ENCODE measurements at regions not wholly inside any gene's neighbourhood (a gene's known extent, or its start where the extent isn't known, plus 50 kb on each side); places are given as distances from the start of the nearest gene placed in this dataset.

DNA sequence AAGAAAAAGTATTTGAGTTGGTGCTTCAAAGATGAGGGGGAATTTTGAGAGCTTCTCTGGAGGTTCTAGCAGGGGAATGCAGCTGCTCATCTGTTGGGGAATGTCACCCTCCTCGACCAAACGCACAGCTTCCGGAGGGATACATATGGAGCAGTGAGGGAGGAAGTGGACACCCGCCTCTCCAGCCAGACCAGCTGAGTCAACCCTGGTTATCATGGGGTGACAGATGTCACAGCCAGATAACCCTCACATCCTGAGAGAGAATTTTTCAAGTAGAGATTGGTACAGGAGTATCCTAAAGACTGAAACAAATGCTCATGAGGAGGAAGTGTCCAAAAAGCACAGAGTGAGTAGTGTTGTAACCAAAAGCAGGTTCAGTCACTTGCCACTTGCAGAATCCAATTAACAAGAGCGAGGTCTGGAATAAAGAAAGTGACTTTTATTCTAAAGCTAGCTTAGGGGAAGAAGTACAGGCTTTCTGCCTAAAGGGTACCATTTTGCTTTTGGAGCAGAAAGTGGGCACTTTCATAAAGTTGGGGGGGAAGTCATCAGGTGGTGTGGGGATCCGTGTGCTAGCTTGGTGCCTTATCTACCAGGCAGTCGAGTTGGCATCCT lies 395.2 kb downstream of the RAD51AP2 start:
- DNase-seq: no peak

DNA sequence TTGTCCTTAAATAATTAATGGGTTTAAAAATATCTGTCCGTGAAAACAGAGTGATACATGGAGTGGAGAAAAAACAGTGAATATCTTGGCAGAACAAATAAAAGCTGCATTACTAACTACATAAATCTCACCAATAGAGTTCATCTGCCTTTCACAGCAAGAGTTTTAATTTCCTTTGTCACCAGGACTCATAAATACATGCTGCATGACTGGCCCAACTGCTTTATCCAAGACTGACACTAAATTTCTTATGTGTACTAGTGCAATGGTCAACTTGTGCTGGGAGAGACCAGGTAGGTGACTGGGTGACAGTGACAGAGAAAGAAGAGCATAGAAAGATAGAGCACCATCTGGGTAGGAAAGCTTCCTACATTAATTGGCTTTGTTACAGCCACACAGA lies 402.8 kb downstream of the RAD51AP2 start:
- DNase-seq: no peak

DNA sequence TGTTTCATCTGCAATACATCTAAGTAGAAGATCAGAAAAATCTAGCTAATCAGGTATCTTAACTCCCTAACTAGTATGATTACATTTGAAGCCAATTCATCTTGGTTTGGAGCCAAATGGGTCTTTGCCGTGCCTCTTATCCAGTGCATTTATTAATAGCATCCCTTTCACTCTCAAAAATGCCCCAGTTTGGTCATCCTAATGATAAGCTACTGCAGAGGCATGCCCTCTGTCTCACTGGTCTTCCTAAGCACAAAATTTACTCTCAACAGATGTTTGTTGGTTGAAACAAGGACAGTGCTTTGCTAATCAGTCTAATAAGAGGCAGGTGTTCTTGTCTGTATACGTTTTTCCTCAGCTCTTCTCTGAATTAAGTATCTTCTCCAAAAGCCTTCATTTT lies 403.2 kb downstream of the RAD51AP2 start:
- no peak for DNase-seq

DNA sequence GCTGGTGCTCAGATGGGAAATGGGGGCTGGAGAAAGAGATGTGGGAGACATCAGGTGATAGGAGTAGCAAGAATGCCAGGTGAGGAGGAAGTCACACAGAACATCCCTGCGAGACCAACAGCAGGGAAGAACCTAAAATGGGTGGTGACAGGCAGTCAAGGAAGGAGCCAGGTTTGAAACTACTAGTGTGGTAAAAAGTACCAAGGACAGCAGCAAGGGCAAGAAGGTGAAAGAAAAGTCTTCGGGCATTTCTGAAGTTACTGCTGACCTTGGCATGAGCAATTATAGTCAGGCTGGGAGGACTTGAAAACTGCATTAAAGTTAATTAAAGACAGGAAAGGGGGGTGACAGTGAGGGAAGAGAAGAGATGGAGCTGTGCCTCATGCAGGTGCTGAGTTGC lies 410.4 kb downstream of the RAD51AP2 start:
- no peak for DNase-seq

GRCh38 chr2:17107151-17107550 lies 411.1 kb downstream of the RAD51AP2 start:
- DNase-seq: no peak

- DNase-seq: no peak
Measured at GRCh38 chr2:17106418-17106817, 411.8 kb downstream of the RAD51AP2 start.

GRCh38 chr2:17104454-17104853 lies 413.8 kb downstream of the RAD51AP2 start:
- no peak for DNase-seq

- DNase-seq: no peak
Measured at GRCh38 chr2:17101596-17101995, 416.6 kb downstream of the RAD51AP2 start.

GRCh38 chr2:17101091-17101490 lies 417.1 kb downstream of the RAD51AP2 start:
- no peak for DNase-seq

DNA sequence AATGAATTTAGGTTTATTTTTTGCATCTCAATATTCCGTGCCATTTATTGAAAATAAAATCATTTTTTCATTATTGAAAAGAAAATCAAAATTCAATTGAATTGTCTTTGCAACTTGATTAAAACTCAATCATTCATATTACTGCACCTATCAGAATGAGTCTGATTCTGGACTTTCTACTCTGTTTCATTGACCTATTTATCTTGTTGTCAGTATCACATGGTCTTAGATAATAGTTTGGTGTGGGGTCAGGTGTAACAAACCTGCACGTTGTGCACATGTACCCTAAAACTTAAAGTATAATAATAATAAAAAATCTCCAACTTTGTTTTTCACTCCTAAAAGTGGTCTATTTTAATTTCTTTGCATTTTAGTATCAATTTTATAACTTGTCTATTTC lies 422.9 kb downstream of the RAD51AP2 start:
- no peak for DNase-seq

GRCh38 chr2:17093712-17094111 lies 424.5 kb downstream of the RAD51AP2 start:
- DNase-seq: no peak

DNA sequence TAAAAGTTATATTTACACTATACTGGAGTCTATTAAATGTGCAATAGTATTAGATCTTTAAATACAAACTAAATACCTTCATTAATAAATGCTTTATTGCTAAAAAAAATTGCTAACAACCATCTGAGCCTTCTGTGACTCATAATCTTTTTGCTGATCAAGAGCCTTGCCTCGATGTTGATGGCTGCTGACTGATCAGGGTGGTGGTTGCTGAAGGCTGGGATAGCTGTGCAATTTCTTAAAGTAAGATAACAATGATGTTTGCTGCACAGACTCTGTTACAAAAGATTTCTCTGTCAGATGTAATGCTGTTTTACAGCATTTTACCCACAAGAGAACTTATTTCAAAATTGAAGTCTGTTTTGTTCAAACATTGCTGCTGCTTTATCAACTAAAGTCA lies 421.4 kb upstream of the CYRIA start:
- no peak for DNase-seq

- DNase-seq: no peak
Measured at GRCh38 chr2:17085546-17086202, 420.0 kb upstream of the CYRIA start.

DNA sequence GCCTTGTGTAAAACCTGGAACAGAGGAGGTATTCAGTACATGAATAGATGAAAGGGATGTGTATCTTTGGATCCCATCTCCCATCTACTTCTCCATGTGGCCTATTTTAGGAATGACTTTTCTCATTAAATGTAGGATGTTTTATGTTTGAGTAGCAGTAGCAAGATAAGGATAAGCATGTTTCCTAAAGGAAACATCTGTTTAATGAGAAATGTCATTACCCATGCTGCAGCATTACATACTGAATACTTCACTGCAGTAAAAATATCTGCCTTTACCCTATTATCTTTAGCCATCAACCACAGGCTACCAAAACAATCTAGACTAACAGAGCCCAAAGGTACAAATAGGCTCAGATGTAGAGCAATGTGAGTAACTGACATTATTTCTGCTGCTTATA lies 419.2 kb upstream of the CYRIA start:
- DNase-seq: no peak

- DNase-seq: no peak
Measured at GRCh38 chr2:17083902-17084301, 418.3 kb upstream of the CYRIA start.

- no peak for DNase-seq
Measured at GRCh38 chr2:17079262-17079661, 413.6 kb upstream of the CYRIA start.

GRCh38 chr2:17076533-17076932 lies 410.9 kb upstream of the CYRIA start:
- DNase-seq: no peak

DNA sequence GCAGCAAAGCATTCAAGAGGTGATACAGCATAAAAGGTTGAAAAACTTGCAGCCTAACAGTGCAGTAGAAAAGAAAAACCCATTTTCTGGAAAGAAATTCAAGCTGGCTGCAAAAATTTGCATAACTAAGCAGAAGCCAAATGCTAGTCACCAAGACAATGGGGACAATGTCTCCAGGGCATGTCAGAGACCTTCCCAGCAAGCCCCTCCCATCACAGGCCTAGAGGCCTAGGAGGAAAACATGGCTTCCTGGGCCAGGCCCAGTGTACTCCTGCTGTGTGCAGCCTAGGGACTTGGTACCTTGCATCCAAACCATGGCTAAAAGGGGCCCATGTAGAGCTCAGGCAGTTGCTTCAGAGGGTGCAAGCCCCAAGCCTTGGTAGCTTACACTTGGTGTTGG lies 405.1 kb upstream of the CYRIA start:
- DNase-seq: no peak

DNA sequence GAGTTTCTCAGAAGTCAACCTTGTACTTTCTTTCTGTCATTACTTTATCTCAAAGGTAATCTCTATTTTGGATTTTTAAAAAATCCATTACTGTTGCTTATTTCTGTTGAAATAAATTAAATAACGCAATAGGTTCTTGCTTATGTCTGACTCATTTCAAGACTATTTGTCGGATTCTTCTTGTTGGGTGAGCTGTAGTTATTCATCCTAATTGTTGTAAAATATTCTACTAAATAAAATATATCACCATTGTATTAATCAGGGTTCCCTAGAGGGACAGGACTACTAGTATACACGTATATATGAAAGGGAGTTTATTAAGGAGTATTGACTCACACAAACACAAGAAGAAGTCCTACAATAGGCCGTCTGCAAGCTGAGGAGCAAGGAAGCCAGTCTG lies 403.9 kb upstream of the CYRIA start:
- DNase-seq: no peak

DNA sequence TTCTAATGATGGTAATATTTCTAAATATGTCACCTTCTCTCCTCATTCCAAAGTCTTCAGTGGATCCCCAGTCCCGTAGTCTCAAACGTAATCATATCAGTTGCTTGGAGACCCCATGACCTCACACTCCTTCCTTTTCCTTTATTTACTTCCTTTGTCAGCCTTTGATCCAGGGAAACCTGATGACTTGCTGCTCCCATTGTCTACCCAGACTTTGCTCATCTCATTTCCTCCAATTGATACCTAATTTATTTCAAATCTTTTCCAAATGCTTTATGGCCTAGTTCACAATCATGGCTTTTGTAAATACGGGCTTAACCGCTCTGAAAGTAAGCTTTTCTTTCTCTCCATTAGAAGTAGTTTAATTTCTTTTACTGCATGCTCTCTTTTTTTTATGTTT lies 402.4 kb upstream of the CYRIA start:
- DNase-seq: no peak

- no peak for DNase-seq
Measured at GRCh38 chr2:17065536-17065935, 399.9 kb upstream of the CYRIA start.

- no peak for DNase-seq
Measured at GRCh38 chr2:17061028-17061427, 395.4 kb upstream of the CYRIA start.

- no peak for DNase-seq
Measured at GRCh38 chr2:17059458-17059857, 393.8 kb upstream of the CYRIA start.

DNA sequence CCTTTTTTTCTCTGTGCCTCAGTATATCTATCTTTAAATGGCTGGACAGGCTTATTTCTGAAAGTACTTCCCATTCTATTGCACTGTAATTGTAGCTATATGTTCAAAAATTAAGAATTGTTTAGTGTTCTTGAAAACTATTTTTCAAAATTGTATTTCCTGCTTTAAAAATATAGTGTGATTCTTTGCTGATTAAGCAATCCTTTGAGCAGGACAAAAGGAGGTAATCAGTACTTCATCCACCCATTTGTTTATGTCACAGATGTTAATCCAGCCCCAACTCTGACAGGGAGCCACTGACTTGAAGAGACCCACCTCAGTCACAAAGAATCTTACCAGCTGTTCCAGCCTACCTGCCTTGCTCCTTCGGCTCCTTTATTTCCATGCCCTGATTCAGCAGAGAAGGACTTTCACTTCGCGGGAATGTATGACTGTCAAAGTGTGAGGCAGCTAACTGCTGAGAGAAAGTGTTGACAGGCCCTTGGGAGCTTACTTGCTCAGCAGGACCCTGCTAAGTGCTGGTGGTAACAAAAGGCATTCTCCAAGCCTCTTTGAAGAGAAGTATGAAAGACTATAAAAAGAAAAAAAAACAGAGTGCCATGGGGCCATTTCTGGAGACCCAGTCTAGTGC lies 393.3 kb upstream of the CYRIA start:
- no peak for DNase-seq

Data from NCI-H1694 treated with DMSO at 0.1 percent for 48 hours (cell line).